Left ventricle myocardium inferior (tissue), 1 donor: ENCODE measurements at regions not wholly inside any gene's neighbourhood (a gene's known extent, or its start where the extent isn't known, plus 50 kb on each side); places are given as distances from the start of the nearest gene placed in this dataset.

Experiments used
- DNase-seq: peaks from one replicate; pipeline ENCODE4 v3.0.0-alpha.2; 2020
- H3K27ac ChIP-seq: fragments of 200-600 bp; replicated peaks from 2 replicates; pipeline ENCODE4 v1.8.0; 2021
- H3K27me3 ChIP-seq: fragments of 200-600 bp; 2 replicates; pipeline ENCODE4 v1.8.0; 2021; ENCODE audit warnings: low read depth
- H3K36me3 ChIP-seq: fragments of 200-600 bp; 2 replicates; pipeline ENCODE4 v1.8.0; 2021
- H3K4me1 ChIP-seq: fragments of 200-600 bp; 2 replicates; pipeline ENCODE4 v1.8.0; 2021
- H3K4me3 ChIP-seq: fragments of 200-600 bp; 2 replicates; pipeline ENCODE4 v1.8.0; 2021; ENCODE audit warnings: mild to moderate bottlenecking, moderate library complexity
- H3K9me3 ChIP-seq: fragments of 200-600 bp; replicated peaks from 2 replicates; pipeline ENCODE4 v1.8.0; 2021
- CTCF ChIP-seq: fragments of 200-600 bp; IDR thresholded peaks from 2 replicates; pipeline ENCODE4 v1.8.0; 2021; ENCODE audit warnings: antibody characterized with exemption, mild to moderate bottlenecking, borderline replicate concordance
- intact Hi-C: fragments of 100-400 bp; cut with micrococcal nuclease; formaldehyde crosslinking; loops from one replicate; pipeline ENCODE4 v1.11.0; 2022
- donor health status: DM: no; HTN: yes; CAD: no; lungs with severe emphysema.

GRCh38 chr1:239644604-239645003 lies 258.2 kb downstream of the CHRM3 start:
- DNase-seq, result no peak
- Histone ChIP-seq H3K4me3 (no peak overlapping the region), H3K27ac (no peak overlapping the region), H3K27me3 (no peaks in the 10 kb centered on the region), H3K9me3 (peaks cover 7% of the 10 kb centered on the region), H3K4me1 (no peaks in the 10 kb centered on the region), H3K36me3 (no peaks in the 10 kb centered on the region)
- intact Hi-C loops, result no loop called here
- no peak for TF ChIP-seq CTCF

- TF ChIP-seq CTCF, result no peak
- intact Hi-C loops, result no loop called here
- DNase-seq, result no peak
- Histone ChIP-seq H3K27me3 (no peaks in the 10 kb centered on the region), H3K4me3 (no peak overlapping the region), H3K27ac (no peak overlapping the region), H3K36me3 (no peaks in the 10 kb centered on the region), H3K9me3 (peaks cover 7% of the 10 kb centered on the region), H3K4me1 (no peaks in the 10 kb centered on the region)
Observed at GRCh38 chr1:239647045-239647444, 260.7 kb downstream of the CHRM3 start.

- Histone ChIP-seq H3K4me1 (no peaks in the 10 kb centered on the region), H3K27ac (no peak overlapping the region), H3K4me3 (no peak overlapping the region), H3K27me3 (no peaks in the 10 kb centered on the region), H3K9me3 (peaks cover 7% of the 10 kb centered on the region), H3K36me3 (no peaks in the 10 kb centered on the region)
- TF ChIP-seq CTCF, result no peak
- intact Hi-C loops, result no loop called here
- DNase-seq, result no peak
Observed at GRCh38 chr1:239647964-239648632, 261.7 kb downstream of the CHRM3 start.

GRCh38 chr1:239655023-239655422 lies 268.7 kb downstream of the CHRM3 start:
- peak overlapping the region; percentile 29 for H3K27ac ChIP-seq
- H3K36me3 ChIP-seq, result no peaks in the 10 kb centered on the region
- DNase-seq, result no peak
- no peaks in the 10 kb centered on the region for H3K27me3 ChIP-seq
- H3K9me3 ChIP-seq, result no peaks in the 10 kb centered on the region
- no peak overlapping the region for H3K4me3 ChIP-seq
- no peak for TF ChIP-seq CTCF
- intact Hi-C loops, result no loop called here
- peaks cover 5% of the 10 kb centered on the region for H3K4me1 ChIP-seq

- no peak for TF ChIP-seq CTCF
- Histone ChIP-seq H3K27me3 (no peaks in the 10 kb centered on the region), H3K9me3 (no peaks in the 10 kb centered on the region), H3K4me1 (peaks cover 5% of the 10 kb centered on the region), H3K36me3 (no peaks in the 10 kb centered on the region), H3K4me3 (no peak overlapping the region), H3K27ac (no peak overlapping the region)
- intact Hi-C loops, result no loop called here
- no peak for DNase-seq
Observed at GRCh38 chr1:239657291-239657690, 270.9 kb downstream of the CHRM3 start.
